ENCODE measurements at regions not wholly inside any gene's neighbourhood (a gene's known extent, or its start where the extent isn't known, plus 50 kb on each side); places are given as distances from the start of the nearest gene placed in this dataset.

GRCh38 chr11:91164452-91164822, 941.6 kb upstream of the CHORDC1 start:
- no peak for TF ChIP-seq POLR2AphosphoS5 (IDR thresholded peaks at IDR 0.05; ENCODE audit: insufficient read depth, low read depth, low read length)
- no peak for TF ChIP-seq CTCF (IDR thresholded peaks at IDR 0.05; ENCODE audit: extremely low read depth in 1 of 2, insufficient read depth in 1 of 2, low read depth in 1 of 2, low read length in 2 of 2)
- TF ChIP-seq EZH2 (IDR thresholded peaks at IDR 0.05; ENCODE audit: borderline replicate concordance, low read depth, low read length, severe bottlenecking) = no peak
- no peak for TF ChIP-seq MAX (IDR thresholded peaks at IDR 0.05; ENCODE audit: insufficient read depth, insufficient read length)

Measured in endothelial cell of umbilical vein (primary cell).